ENCODE measurements at regions not wholly inside any gene's neighbourhood (a gene's known extent, or its start where the extent isn't known, plus 50 kb on each side); places are given as distances from the start of the nearest gene placed in this dataset.
"Not testable (repeated sequence)": the region's sequence is repeated elsewhere in the genome, so short reads cannot be mapped to it uniquely, and the experiment has no call there.

DNA sequence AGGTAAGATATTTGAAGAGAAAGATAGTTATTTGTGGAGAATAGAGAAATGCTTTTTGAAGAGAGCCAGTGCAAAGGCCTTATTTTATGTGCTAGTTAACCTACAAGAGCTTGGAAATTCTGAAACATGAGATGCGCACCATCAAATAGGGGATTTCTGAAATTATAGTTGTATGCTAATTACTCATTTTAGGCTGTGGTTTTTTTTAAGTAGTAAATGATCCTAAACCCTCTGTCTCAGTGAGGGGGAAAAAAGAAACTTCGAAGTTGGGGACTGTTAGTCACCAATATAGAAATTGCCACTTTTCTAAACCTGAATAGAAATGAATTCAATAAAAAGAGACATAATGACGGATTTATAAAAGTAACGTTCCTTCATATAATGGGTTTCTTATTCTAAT is 119.3 kb upstream of the MDFIC start:
- intact Hi-C loops (cut with micrococcal nuclease), result no loop called here

DNA sequence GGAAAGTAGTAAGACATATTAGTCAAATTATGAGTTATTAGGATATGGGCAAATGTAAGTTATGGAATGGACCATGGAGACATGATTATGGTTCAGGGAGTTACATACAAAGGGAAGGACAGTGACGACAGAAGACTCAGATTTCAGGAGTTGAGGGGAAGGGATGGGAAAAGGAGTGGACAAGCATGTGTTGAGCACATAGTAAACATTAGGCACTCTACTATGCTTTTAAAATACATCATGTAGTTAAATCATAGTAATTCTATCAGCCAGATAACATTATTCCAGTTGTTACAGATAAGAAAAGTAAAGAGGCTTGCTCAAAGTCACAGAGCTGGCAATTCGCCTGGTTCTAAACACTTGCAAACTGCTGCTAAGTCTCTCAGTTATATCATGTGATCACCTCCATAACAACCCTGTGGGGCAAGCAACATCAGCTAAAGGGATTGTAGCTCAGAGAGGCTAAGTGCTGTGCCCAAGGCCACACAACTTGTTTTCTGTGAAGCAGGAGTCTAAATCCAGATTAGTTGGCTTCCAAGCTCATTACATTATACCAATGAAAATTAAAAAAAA is 115.2 kb upstream of the MDFIC start:
- intact Hi-C loops (cut with micrococcal nuclease), result no loop called here

DNA sequence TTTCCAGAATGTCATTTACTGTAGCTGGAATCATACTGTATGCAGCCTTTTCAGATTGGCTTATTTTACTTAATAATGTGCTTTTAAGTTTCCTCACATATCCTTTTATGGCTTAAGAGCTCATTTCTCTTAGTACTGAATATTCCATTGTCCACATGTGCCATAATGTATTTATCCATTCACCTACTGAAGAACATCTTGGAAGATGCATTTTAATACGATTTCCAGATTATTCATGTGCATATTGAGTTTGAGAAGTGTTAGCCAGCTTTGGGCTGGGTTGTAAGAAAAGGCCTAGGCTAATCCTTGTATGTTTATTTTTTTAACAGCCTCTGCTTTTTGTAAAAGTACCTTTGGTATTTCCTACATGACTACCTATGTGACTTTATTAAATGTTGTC is 109.3 kb upstream of the MDFIC start:
- intact Hi-C loops (cut with micrococcal nuclease), result no loop called here

DNA sequence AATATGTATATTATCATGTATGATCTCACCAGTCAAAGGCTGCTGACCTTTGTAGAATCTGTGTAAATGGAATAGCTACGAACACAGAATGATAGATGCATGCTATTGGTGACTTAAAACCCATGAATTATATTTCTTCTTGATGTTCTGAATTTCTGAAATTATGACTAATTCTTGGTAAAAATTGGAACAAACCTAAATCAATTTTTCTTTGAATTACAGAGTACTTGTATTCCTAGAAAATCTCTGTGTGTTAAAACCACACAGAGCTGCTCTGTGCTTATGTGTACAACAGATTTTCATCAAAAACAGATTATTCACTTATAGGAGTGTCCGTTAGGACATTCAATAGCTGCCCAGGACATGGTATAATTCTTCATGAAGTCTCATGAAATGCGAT is 108.3 kb upstream of the MDFIC start:
- intact Hi-C loops (cut with micrococcal nuclease), result no loop called here

DNA sequence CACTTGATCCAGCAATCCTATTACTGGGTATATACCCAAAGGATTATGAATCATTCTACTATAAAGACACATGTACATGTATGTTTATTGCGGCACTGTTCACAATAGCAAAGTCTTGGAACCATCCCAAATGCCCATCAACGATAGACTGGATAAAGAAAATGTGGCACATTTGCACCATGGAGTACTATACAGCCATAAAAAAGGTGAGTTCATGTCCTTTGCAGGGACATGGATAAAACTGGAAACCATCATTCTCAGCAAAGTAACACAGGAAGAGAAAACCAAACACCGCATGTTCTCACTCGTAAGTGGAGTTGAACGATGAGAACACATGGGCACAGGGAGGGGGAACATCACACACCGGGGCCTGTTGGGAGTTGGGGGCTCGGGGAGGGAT is 104.9 kb upstream of the MDFIC start:
- intact Hi-C loops (cut with micrococcal nuclease), result not testable (repeated sequence)

DNA sequence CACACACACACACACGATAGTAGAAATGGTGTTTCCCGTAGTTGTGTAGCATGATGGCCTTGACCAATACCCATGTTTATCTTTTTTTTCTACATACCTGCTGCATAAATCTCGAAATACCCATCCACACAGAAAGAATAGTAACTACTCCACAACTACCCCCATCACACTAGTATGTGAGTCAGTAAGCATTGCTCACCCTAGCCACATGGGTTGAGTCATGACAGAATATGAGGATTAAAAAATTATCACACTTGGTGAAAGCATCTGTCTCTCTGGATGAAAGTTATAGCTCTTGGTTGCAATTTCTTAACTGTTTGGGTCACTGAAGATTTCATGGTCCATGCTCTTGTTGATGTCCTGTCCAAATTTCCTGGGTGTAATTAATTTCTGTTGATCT is 103.4 kb upstream of the MDFIC start:
- intact Hi-C loops (cut with micrococcal nuclease), result no loop called here

DNA sequence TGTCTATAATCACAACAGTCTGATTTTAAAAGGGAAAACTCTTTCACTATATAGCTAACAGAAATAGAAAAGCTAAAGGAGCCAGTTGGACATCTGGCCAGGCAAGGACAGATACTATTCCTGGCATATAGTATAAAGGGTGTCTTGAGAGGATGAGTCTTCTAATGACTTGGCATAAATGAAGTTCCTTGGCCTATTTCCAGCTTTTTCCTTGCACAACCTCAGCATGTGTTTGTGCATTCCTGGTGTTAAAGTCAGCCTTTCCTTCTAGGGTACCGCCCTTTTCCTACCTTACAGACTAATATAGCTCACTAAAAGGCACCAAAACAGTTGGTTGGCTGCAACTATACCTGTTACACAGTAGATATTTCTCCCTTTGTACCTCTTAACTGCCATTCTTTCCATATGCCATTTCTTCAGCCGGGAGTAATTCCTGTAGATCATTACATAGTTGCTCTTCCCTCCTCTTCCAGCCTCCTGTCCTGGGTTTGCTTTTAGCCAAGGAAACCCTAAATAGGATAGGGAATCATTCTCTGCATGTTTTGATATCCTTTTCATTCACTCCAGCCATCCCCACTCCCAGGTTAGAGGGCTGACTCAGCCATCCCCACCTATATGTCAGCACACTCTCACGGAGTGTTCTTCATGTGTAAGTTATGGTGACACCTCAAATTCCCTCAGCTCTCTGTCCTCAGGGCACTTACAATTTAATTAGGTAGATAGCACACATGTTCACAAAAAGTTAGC is 102.1 kb upstream of the MDFIC start:
- intact Hi-C loops (cut with micrococcal nuclease), result no loop called here

DNA sequence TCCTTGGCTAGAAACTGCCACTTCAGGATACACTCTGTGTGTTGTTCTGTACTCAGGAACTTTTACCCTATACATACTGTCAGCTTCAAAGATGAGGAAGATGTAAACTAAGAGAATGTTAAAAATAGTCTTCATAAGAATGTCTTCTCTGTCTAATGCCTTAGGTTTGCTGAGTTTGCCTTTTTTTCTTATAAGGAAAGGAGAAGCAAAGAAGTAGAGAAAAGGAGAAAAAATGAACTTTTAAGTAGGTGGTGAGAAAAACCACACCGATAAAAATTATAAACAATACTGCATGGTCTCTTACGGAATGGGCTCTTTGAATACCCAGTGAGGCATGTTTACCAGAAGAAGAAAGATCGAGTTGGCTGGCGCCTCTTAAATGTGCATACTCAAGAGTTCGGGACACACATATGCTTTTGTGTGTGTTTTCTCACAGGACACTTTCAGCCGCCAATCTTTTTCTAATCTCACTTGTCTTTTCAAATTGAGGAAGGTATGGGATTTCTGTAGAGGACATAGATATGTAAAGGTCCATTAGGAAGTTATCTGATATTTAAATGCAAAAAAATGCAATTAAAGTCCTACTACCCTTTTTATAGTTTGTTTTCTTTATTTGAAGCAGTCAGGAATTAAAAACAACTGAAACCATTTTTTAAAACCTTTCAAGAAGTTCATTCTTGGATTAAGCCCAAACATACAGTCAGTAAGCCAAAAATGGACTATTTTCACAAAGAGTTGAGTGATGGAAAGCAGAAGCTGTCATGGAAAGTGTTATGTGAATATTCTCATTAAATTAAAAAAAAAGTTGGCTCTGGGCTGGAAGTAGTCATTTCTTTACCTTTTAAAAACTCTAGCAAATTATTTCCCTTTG is 100.6 kb upstream of the MDFIC start:
- intact Hi-C loops (cut with micrococcal nuclease), result no loop called here

DNA sequence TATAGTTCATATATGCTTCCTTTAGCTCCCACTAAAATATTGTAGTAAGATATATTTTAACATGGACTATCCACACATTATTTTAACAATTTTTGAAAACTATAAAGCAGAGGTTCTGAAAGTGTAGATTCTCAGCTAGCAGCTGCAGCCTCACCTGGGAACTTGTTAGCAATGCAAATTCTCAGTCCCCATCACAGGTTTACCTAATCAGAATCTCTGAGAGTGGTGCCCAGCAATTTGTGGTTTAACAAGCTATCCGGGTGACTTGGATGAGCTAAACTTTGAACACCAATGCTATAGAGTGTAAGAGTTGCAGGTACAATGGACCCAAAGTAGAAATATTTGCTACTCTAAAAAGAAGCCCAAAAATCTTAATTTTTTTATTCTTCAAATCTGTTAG is 99.8 kb upstream of the MDFIC start:
- intact Hi-C loops (cut with micrococcal nuclease), result no loop called here

DNA sequence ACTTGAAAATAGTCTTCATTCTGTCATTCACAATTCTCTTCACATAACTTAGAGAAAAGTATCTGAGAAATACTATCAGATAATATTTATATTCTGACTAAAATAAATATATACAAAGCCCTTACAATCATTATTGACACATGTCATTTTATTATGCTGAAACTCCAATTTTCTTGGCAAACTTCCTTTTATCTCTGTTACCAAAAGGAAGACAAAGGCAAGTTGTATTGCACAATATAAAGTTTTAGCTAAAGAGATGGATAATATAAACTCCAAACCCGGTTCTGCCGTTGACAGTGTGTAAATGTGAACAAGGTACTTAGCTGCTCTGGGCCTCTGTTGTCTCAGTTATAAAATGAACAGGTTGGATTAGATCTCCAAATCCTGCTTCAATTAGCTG is 99.0 kb upstream of the MDFIC start:
- intact Hi-C loops (cut with micrococcal nuclease), result no loop called here

DNA sequence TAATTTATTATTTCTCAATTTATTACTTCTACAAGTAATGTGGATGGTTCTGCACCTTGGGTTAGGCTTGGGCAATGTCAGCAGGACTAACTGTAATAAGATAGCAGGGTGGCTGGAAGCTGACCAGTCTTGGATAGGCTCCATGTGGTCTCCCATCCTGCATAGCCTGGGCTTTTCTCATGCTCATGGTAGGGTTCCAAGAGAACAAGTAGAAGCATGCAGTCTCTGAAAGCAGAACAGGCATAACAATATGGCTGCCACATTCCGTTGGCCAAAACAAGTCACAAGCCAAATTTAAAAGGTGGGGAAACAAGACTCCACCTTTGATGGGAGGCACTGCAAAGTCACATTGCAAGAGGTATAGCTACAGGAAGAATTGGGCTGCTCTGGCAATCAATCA is 98.6 kb upstream of the MDFIC start:
- intact Hi-C loops (cut with micrococcal nuclease), result no loop called here

DNA sequence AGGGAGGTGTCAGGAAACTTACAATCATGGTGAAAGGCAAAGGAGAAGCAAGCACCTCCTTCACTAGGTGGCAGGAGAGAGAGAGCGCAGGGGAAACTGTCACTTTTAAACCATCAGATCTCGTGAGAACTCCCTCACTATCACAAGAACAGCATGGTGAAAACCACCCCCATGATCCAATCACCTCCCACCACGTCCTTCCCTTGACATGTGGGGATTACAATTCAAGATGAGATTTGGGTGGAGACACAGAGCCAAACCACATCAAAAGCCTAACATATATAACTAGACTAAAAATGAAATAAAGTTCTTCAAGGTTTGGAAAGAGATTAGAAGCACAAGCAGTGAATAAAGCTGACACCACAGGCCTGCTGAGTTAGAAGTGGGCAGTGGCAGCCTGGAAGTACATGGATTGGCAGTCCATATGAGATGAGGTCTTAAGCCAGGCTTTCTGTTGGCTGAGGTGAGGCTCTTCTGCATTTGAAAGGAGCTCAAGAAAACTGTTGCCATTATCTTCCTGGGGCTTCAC is 96.4 kb upstream of the MDFIC start:
- intact Hi-C loops (cut with micrococcal nuclease), result no loop called here

DNA sequence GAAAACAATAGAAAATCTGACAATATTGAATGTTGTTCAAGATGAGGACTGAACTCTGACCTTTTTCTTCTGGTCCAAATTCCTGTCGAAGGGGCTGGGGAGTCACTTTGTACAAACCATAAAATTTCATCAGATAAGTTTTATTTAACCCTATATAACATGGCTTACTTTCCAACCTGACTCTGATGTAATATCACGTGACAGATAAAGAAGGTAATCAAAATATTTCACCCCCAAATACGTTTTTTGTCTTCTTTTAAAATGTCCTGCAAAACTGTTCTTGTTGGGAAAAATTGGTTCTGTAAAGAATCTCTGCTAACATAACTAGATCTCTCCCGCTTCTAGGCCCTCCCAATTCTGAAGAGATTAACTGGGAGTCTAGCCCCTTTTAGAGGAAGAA is 90.9 kb upstream of the MDFIC start:
- intact Hi-C loops (cut with micrococcal nuclease), result no loop called here

DNA sequence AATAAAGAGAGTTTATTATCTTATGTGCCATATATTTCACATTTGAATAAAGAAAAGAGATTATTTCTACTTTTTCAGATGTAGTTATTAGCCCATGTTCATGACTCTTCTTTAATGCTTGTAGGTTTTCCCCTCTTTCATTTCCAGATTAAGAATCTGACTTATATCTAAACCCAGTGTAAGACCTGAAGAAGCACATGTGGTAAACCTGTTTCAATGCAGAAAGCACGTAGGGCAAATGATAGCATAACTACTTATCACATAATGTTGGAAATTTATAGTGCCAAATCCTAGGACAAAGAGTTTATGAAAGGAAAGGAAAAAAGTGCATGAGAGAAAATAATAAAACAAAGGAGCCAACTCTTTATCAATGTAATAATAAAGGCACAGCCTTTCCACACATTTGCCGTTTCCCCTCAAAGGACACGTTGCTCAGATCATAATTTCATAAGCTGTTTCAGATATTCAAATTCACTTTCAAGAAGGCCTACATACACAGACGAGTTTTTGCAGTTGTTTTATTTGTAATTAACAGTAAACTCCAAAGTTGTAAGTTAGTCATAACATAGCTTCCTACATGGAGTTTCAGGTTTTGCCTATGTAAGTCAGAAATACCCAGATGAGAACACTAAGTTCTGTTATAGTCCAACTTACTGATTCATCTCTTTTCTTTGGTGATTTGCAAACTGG is 88.8 kb upstream of the MDFIC start:
- intact Hi-C loops (cut with micrococcal nuclease), result loop anchor here (2.0 kb wide), 2 partner anchors 34 to 90 kb away; partner anchors contain the start of gene MDFIC

DNA sequence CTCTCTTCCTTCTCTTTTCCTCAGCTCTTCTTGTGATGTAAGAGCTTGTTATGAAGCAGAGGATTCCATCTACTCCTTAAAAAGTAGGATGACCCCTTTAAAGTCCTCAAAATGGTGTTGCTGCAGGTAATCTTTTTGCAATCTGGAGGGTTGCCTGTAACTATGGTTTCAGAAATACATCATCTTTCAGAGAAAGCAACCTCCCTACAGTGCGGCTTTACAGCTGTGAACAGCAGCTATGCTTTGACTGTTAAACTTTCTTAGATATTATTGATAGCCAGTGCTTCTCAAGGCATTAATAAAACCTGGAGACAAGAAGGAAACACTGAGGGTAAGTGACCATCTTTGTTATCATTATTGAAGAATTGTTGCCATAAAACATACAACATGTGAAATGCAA is 86.6 kb upstream of the MDFIC start:
- intact Hi-C loops (cut with micrococcal nuclease), result no loop called here

DNA sequence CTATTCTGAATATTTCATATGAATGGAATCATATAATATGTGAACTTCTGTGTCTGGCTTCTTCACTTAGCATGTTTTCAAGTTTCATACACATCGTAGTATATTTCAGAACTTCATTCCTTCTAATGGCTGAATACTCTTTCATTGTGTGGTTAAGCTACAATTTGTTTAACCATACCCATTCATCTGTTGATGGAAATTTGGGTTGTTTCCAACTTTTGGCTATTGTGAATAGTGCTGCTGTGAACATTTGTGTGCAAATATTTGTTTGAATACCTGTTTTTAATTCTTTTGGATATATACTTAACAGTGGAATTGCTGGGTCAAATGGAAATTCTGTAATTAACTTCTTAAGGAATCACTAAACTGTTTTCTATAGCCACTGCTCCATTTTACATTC is 86.0 kb upstream of the MDFIC start:
- intact Hi-C loops (cut with micrococcal nuclease), result no loop called here

DNA sequence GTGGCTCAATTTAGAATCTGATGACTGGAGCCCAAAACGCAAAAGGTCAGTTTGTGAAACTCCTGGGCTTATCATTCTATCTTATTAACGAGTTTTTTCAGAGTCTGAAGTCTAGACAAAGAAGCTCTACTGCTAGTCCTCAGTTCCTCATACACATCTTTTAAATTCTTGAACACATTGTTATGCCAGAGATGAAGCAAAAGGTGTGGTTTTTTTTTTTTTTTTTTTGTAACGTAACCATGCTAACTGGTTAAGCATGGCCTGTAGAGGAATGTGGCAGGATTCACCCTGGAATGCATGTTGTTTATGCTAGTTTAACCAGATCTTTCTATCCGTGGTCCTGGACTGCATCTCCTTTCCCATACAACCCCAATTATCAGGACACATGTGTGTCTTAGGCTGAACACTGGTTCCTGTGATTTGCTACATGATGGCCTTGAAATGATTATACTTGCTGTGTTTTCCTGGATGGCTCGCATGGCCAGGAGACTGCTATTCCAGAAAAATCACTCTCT is 79.3 kb upstream of the MDFIC start:
- intact Hi-C loops (cut with micrococcal nuclease), result no loop called here

DNA sequence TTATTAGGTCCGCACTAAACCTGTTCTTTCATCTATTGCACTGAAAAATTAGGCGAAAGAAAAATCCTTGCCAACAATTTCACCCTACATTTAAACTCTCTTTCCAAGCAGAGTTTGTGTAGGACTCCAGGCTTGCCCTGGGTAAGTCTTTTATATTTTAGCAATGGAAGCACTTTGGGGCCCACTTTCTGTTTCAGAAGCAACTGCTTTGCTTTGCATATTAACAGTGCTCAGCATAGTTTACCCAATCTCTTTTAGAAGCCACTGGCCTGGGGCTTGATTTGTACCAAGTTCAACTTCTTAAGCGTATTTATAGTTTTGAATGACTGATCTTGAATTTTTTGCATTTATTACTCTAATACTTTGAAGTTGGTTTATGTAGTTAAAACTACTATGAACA is 78.8 kb upstream of the MDFIC start:
- intact Hi-C loops (cut with micrococcal nuclease), result no loop called here

DNA sequence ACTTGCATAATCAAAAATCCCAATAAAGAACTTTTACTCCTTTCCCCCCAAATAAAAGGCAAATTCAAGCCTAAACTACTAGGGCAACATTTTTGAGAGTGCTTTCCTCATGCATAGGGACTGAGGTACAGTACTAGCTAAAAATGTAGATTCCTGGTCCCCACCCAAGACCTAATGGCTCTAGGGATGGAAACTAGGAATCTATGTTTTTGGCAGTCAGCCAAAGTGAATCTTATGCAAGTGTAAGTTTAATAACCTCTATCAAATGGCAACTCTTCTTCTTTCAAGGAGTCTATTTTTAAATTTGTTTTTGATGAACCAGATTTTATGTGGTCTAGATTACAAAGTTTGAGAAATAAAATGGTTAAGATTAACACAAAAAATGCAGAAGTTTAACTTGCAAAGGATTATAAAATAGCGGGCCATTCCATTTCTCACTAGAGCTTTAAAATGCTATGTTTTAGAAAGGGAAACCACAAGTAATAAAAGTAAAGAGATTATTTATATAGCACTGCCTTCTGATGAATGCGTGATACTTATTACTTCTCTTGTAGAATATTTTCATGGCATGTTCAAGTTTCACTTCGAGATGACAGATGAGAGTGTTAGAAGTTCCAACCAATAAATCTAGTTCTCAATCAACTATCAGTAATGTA is 70.4 kb upstream of the MDFIC start:
- intact Hi-C loops (cut with micrococcal nuclease), result no loop called here

DNA sequence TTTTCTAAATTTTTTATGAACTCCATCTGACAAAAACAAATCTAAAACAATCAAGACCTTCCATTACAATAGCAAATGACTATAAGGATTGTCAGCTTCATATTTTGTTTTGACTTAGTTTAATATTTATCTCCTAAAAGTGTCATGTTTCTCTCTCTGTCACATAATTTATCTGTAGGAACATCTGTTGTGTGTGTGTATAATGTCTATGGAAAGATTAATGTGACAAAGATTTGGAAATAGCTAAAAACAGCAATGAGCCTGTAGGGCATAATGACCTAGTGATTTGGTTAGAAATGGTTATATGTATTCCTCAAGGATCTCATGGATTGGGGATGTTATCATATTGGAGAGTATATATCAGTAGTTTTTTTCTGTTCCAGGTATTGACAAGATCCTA is 69.6 kb upstream of the MDFIC start:
- intact Hi-C loops (cut with micrococcal nuclease), result no loop called here

DNA sequence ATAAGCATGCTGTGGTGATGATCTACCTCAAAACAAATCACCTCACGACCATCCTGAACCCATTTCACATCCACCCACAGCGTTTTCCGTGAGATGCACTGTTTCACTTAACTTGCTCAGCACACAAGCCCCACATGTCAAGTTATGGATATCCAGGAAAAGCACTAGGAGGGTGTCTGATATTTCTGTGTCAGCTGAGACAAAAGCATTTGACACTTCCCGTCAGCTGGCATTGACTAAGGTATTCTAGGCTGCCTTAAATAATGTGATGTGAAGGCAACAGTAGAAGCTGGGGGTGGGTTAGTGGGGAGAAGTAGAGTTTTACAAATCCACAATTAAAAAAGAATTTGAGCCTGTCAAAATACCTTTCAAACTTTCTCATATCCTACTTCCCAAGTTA is 68.7 kb upstream of the MDFIC start:
- intact Hi-C loops (cut with micrococcal nuclease), result no loop called here
